ENCODE measurements at regions not wholly inside any gene's neighbourhood (a gene's known extent, or its start where the extent isn't known, plus 50 kb on each side); places are given as distances from the start of the nearest gene placed in this dataset.

- TF ChIP-seq POLR2A (IDR thresholded peaks at IDR 0.05; ENCODE audit: low read depth) (no peak), EP300 (IDR thresholded peaks at IDR 0.05) (no peak), CTCF (IDR thresholded peaks at IDR 0.05) (no peak), POLR2AphosphoS5 (IDR thresholded peaks at IDR 0.05) (no peak)
These were observed 2587.1 kb downstream of the PCDH9 start for GRCh38 chr13:64643066-64643465.

All from esophagus muscularis mucosa (tissue), 4 donors.